HG02938 (cell line): ENCODE measurements at regions not wholly inside any gene's neighbourhood (a gene's known extent, or its start where the extent isn't known, plus 50 kb on each side); places are given as distances from the start of the nearest gene placed in this dataset.
"Not testable (repeated sequence)": the region's sequence is repeated elsewhere in the genome, so short reads cannot be mapped to it uniquely, and the experiment has no call there.

Source experiments
- ATAC-seq: cut with Tn5 transposase; IDR thresholded peaks from one replicate; pipeline ENCODE4 v1.9.1; 2021; ENCODE audit warnings: mild to moderate bottlenecking, moderate library complexity; ENCODE audit not compliant: unreplicated experiment

DNA sequence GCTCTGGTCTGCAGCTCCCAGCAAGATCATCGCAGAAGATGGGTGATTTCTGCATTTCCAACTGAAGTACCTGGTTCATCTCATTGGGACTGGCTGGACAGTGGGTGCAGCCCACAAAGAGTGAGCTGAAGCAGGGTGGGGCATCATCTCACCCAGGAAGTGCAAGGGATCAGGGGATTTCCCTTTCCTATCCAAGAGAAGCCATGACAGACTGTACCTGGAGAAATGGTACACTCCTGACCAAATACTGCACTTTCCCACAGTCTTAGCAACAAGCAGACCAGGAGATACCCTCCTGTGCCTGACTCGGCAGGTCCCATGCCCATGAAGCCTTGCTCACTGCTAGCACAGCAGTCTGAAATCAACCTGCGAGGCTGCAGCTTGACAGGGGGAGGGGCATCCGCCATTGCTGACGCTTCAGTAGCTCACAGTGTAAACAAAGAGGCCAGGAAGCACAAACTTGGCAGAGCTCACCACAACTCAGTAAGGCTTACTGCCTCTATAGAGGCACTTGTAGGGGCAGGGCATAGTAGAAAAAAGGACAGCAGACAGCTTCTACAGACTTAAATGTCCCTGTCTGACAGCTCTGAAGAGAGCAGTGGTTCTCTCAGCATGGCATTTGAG lies 60.5 kb downstream of the AREG start:
- not testable (repeated sequence) for ATAC-seq

DNA sequence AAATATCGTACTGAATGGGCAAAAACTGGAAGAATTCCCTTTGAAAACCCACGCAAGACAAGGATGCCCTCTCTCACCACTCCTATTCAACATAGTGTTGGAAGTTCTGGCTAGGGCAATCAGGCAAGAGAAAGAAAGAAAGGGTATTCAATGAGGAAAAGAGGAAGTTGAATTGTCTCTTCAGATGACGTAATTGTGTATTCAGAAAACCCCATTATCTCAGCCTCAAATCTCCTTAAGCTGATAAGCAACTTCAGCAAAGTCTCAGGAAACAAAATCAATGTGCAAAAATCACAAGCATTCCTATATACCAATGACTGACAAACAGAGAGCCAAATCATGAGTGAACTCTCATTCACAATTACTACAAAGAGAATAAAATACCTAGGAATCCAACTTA lies 64.4 kb downstream of the AREG start:
- not testable (repeated sequence) for ATAC-seq

DNA sequence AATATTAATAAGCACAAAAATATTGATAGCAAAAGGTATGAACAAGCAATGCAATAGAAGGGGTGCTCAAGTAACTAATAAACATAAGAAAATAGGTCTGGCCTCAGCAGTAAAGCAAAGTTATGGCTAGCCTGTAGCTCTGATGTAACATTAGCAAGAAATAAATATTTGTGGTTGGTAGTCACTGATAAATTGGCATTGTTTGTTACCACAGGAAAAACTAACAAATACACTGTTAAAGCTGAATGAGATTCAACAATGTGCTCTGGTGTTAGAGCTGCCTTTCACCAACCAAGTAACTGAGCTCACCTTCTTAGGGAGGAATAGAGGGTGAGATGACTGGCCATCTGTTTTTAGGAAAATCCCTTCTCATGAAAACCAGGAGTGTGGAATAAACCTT lies 71.4 kb downstream of the AREG start:
- no peak for ATAC-seq

DNA sequence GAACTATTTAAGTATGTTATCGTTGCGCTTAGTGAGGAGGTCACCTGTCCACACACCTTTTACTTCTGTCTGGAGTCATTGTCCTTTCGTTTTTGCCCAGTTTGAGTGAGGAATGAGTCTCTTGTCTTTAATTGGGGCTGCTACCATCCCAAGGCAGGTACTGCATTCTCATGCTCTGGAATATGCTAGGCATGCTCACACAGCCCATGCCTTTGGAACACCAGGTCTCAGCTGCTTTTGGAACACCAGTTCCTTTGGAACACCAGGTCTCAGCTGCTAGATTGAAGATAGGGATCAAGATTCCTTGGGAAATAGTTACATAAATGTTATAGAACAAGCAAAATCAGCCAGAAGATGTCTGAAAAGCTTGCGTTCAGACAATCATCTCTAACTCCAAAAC lies 73.1 kb downstream of the AREG start:
- ATAC-seq = no peak

DNA sequence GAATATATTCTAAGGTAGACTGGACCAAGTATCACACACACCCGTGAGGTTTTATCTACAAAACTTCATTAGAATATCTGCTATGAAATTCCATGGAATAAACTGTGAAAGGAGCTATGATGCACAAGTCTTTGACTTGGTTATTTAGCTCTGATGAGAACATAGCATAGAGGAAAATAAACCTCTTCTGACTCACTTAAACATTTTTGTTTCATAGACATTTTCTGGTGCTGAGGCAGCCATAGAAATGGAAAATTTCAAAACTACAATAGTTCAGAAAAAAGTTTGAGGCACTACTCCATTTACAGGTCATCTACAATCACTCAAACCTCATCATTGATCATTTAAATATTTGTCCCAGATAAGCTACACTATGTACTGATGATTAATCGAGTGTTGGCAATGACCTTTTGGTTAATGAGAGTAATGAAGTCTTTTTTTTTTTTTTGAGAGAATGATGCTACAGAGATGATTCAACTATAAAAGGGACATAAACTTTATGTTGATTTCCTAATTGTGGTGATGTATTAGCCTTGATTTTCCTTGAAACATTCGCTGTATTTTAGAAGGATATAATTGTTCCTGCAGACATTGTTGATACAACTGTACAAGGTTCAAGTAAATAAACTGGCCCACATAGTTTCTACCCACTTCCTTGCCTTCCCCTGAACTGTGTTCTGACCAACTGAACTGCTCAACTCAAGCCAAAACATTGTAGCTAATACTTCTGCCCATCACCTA lies 77.5 kb downstream of the AREG start:
- ATAC-seq = no peak

DNA sequence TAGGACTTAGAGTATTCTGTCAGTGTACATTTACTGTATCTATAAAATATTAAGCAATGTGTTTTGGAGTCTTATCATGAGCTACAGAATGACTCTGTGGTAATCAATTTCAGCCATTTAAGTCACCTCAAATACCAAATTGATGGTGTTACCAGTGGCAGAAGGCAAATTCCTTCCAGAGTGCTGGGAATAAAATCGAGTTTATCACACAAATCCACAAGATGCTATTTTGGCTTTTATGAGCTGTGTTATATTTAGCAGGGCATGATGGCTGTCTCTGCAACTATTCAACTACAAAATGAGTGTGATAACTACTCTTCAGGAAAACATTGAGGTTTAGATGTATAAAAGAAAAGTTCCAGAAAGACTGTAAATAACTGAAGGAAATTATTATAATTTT lies 78.2 kb downstream of the AREG start:
- no peak for ATAC-seq

DNA sequence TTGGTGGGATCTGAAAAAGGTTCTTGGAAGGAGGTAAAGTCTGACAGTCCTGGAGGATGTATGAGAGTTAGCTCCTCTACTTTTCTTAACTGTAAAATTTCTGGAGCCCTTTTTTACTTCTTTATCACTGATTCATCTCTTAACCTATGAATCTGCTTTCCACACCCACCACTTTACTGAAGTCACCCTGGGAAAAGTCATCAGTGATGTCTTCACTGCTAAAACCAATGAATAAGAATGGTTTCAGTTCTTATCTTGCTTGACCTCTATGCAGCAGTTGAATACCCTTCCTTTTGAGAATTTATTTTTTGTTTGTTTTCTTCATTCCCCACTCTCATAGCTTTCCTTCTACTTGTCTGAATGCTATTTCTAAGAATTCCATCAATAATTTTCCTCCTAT lies 80.0 kb downstream of the AREG start:
- ATAC-seq = no peak

DNA sequence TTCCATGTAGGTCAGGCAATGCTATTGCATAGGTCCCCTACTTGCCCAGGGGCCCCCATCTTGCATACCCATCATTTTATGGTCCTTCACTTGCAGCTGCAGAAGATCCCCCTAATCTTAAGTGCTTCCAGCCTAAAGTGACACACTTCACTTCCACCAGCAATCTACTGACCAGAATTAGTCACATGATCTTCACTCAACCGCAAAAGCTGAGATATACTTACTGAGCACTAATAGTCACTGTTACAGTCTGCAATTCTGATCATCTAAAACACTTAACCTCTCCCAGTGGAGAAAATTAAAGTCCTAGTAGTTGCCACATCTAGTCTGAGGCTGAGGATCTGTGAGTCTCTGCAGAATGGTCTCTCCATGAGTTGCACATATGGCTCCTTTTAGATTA lies 82.1 kb downstream of the AREG start:
- ATAC-seq = no peak

DNA sequence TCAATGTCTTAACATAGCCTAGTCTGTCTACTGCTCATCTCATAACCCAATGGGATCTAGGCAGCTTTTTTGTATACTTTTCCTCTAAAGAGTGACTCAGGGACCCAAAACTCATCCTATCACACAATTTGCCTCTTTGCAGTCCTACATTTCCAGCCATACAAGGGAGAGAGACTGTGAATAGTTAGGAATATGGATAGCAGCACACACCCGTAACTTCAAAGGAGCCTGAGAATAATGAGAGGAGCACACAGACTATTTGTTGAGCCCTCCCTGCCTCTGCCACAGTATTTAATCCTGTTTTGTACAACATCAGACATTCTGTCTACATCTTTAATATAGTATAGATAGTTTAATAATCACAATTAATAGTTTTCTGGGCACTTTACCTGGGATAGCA lies 83.2 kb downstream of the AREG start:
- no peak for ATAC-seq

DNA sequence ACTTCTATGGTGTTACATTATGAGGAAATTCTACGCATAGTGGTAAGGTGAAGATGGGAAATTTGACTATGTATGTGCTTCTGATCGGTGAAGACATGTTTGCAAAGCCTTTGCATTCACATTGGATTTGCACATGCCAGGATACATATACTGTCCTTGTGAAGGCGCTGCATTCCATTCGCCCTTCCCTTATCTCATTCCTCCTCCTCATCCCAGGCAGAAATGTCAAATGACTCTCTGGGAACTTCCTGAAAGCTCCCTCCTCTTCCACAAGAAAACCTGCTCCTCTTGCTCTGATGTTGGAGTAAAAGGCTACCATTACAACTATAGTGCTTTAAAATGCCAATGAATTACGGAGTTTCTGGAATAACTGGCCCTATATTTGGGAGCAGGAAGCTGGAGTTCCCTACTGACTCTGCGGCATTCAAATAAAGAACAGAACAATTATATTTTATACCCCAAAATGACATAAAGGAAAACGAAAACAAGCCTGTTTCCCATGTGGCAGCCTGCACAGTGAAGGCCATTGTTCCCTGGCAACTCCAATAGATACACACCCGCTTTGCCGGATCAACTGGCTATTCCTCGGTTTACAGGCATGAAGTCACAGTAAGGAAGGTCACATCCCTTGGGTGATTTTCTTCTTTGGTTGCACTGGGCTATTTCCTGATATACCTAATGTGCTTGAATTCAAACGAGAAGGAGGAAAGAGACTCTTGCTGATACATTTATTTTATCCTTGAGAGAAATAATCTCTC lies 84.5 kb downstream of the AREG start:
- ATAC-seq = no peak

DNA sequence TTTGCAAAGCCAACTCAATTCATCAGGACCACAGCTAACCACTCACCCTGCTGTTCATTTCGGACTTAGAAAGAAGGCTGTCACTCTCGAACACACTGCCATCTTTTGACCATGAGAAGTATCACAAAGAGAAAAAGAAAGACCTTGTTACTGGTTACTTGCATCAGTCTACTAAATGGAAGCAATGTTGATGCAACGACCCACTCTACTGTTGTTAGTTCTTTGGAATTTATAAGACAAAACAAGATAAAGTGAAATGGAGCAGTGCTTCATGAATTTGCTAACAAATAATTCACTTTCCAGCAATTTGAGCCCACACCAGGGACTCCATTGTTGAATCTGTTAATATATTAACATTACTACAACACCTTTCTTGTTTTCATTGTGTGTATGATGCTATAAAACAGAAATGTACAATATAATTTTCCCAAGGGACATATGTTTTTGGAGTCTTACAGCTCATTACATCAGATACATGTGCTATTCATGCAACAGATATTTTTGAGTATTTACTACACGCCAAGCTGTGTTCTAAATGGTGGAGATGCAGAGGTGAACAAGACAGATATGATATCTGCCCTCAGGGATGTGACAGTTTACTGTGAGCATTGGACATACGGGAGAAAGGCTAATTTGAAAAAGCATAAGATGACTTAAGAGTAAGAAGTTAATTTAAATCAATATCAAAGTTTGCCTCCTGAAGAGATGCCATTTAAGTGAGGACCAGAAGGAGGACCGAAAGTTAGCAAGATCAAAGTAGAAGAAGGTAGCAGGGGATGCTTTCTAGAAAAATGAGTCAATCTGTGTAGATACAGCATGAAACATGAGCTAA lies 87.2 kb downstream of the AREG start:
- ATAC-seq = peak; percentile 89

DNA sequence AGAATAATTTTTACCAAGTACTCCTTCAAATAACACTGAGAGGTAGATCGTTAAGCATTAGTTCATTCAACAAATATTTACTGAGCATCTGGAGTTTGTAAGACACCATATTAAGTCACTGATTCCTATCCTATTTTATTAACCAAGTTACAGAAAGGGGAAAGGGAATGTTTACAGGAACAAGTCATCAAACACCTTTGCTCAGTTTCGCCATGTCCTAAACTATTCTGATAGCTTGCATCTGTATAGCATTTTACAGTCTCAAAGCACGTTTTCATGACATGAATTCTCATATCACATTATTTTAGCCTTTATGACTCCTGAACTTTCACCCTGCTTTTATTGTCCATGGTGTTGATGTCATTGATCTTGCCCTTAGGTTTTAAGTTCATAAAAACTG lies 89.2 kb downstream of the AREG start:
- ATAC-seq = no peak

DNA sequence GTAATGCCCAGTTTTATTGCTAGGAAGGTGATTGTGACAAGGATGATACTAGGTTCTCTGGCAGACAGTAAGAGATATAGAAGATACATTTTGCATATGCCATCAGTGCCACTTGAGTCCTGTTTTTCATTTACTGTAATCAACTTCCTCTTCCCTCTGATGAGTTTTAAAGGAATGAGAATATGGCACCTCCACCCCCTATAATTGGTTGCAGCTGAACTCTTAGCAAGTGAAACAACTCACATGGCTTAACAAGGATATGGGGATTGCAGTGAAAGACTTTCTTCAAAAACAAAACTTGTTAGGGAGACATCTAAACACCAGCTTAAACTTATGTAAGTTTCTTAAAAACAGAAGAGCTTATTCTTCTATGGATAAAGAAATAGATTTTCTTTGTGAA lies 90.0 kb downstream of the AREG start:
- ATAC-seq = no peak

DNA sequence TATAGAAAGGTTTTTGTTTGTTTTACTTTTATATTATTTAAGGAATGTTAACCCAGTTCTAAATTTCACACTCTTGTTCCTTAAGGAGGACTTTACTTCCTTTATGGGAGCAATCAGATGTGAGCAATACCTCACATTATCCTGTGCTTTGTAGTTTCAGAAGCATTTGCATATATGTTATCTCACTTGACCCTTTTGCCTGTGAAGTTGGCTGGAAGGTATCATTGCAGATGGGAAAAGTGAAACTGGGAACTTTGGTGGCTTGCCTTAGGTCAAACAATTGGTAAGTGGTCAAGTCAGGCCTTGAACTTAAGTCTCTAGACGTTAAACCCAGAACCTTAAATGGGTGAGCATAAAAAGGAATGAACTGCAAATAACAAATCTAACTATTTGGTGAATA lies 90.6 kb downstream of the AREG start:
- no peak for ATAC-seq

DNA sequence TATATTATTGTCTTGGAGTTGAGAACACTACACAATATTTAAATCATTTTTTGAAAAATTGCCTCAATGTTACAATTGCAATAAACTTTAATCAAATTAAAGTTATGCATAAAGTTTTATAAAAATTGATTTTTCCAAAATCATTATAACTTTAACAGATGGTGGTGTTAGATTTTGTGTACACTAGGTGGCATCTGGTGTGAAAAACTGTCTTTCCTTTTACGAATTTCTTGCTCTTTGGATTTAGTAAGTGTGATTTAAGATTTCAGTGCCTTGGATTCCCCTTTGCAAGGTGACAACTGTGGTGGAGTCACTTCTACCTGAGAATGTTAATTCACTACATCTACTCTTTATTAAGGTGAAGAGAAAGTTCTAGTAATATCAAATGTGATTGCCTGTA lies 91.6 kb downstream of the AREG start:
- ATAC-seq = no peak

DNA sequence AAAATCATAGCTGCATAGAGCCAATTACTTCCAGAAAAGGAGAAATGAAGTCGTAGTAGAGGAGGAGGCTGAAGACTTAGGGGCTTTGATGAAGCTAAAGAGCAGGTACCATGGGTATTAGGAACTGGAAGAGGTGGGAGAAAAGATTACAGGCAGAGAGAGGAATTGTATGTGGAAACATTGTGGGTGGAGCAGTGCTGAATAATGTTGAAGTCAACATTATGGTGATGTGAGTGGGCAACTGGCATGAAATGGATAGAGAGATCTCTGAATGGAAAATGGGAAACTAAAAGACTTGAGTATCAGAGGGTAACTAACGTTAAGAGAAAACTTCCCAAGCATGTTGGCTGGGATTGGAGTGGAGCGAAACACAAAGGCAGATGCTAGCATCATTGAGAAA lies 92.5 kb downstream of the AREG start:
- ATAC-seq = no peak

DNA sequence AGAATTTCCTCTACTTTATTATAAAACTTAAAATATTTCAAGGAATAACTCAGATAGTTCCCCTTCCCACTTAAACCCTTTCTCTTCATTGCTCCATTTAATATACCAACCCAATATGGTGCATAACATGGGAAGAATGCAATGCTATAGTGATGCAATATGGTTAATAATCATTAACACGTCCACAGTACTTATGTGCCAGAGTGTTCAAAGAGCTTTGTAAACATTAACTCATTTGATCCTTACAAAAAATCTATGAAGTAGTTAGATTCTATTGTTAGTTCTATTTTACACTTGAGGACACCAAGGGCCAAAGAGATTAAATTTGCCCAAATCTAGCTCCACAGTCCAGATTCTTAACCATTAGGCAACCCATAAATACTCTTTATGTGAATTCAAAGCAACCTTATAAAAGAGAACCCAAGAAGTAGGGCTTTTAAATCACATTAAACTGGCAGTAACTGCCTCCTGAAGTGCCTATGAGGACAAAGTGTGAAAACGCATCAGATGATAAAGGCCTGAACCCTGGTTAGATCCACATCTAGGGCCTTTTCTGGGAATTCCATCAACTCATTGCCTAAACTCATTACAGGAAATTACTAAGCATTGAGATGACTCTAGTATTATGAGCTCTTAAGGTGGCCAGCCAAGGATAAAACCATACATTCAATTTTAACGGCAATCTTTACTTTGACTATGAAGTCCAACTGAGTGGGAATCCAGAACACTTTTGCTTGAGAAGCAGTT lies 94.3 kb downstream of the AREG start:
- peak; percentile 40 for ATAC-seq

DNA sequence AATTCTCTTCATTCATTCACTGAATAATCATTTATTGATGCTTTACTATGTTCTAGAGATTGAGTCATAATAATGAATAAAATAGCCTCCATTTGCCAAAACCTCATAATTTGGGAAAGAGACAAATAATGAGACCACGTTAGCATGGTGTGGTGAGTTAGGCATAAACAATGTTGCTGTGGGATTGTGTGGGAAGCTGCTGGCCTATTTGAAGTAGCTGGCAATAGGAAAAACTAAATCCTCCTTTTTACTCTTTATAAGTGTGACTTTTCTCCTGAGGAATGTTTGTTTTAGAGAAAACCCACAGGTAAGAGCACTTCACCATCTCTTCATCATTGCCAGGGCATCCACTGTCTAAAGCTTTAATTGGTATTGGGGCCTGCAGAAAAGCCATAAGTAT lies 95.3 kb downstream of the AREG start:
- no peak for ATAC-seq

DNA sequence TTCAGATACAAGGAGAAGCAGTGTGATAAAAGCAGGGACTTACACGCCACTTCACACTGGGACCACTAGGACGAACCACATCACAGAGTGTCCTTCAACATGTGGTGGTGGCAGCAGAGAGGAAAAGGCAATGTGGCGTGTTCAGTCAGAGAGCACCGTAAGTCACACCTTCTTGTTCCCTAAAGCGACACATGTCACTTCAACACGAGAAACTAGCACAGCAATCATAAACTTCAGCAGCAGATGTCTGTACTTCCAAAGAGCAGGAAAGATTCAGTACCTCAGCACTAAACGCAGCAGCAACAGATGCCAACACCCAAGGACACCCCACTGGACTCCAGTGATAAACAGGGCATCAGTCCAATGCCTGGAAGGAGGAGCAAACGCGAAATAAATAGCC lies 96.7 kb downstream of the AREG start:
- ATAC-seq = no peak

DNA sequence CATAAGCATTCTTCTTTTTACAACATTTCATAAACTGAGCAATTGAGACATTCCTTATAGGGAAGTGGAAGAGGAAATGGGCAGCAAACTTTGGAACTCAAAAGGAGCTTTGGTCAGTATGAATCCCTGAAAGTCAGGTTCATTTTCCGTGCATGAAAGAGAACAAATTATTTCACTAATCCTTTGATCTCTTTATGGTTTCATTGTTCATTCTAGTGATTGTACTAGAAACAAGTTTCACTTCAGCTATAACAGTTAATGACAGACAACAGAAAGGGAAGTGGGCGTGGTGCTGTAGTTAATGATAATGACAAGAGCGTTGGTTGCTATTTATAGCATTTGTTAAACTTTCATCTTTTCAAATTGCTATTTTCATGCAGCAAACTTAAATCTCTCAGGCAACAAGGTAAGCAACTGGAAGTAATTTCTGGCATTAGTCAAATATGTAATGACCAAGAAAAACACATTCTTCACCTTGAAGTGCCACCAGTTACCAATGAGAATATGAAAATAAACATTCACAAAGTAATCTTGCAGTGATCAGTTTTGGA lies 98.4 kb downstream of the AREG start:
- ATAC-seq = peak; percentile 90
